Calu3 (cell line): ENCODE measurements at regions not wholly inside any gene's neighbourhood (a gene's known extent, or its start where the extent isn't known, plus 50 kb on each side); places are given as distances from the start of the nearest gene placed in this dataset.

Experiments
- BruUV-seq: library from RNA; stranded (reverse); fragments of 400-500 nt; replicated peaks from 2 replicates; lab custom pipeline; 2021; lab: Mats Ljungman, UMichigan
- CTCF ChIA-PET: fragments of 300-600 bp; sonication (Branson Sonifier 250); formaldehyde crosslinking; loops from one replicate; lab custom pipeline; 2022; ENCODE audit warnings: antibody characterized with exemption; lab: Charles Lee
- DNase-seq: peaks from one replicate; pipeline ENCODE4 v3.0.0; 2022
- H3K27ac Mint-ChIP-seq: one replicate; pipeline ENCODE4 v1.8.0; 2022; ENCODE audit warnings: mixed read lengths; ENCODE audit not compliant: unreplicated experiment
- H3K27me3 Mint-ChIP-seq: one replicate; pipeline ENCODE4 v1.8.0; 2022; ENCODE audit warnings: mixed read lengths; ENCODE audit not compliant: unreplicated experiment
- H3K36me3 Mint-ChIP-seq: one replicate; pipeline ENCODE4 v1.8.0; 2022; ENCODE audit warnings: mild to moderate bottlenecking, moderate library complexity, mixed read lengths; ENCODE audit not compliant: insufficient read depth, unreplicated experiment
- H3K4me1 Mint-ChIP-seq: one replicate; pipeline ENCODE4 v1.8.0; 2022; ENCODE audit warnings: mild to moderate bottlenecking, low read depth, mixed read lengths; ENCODE audit not compliant: unreplicated experiment
- H3K4me3 Mint-ChIP-seq: one replicate; pipeline ENCODE4 v1.8.0; 2022; ENCODE audit warnings: mild to moderate bottlenecking, low read depth, moderate library complexity, mixed read lengths; ENCODE audit not compliant: unreplicated experiment
- H3K9me3 Mint-ChIP-seq: one replicate; pipeline ENCODE4 v1.8.0; 2022; ENCODE audit warnings: low read depth, mixed read lengths; ENCODE audit not compliant: unreplicated experiment
- CTCF ChIP-seq: fragments of 200-600 bp; IDR thresholded peaks from one replicate; pipeline ENCODE4 v1.8.0; 2022; ENCODE audit warnings: antibody characterized with exemption; ENCODE audit not compliant: unreplicated experiment
- intact Hi-C: fragments of 100-400 bp; cut with micrococcal nuclease; formaldehyde crosslinking; loops from one replicate; pipeline ENCODE4 v1.10.0; 2022; ENCODE audit not compliant: unreplicated experiment

DNA sequence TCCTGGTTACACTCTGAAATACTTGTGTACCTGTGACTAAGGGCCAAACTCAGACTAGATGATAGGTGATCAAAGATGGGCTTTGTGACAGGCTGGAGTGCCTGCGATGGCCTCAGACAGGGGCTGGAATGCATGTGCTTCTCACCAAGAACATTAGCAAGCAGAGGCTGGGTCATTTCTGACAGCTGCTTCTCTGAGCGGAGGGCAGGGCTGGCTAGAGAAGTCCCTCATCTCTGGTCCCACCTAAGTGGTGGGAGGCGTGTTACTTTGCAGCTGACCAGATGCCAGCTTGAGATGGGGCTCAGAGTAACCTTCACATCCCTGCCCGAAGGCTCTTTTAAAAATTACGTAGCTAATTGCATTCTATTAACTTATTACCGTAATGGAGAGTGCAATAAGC lies 106.8 kb upstream of the RTL1 start:
- H3K27me3 Mint-ChIP-seq, result no peaks in the 10 kb centered on the region
- H3K36me3 Mint-ChIP-seq, result no peaks in the 10 kb centered on the region
- no peak for DNase-seq
- no peaks in the 10 kb centered on the region for H3K4me1 Mint-ChIP-seq
- intact Hi-C loops, result no loop called here
- no peak overlapping the region for H3K27ac Mint-ChIP-seq
- BruUV-seq, result no TSS peak
- TF ChIP-seq CTCF, result no peak
- no peak overlapping the region for H3K4me3 Mint-ChIP-seq
- CTCF ChIA-PET, result no interaction called here
- peaks cover 6% of the 10 kb centered on the region for H3K9me3 Mint-ChIP-seq

DNA sequence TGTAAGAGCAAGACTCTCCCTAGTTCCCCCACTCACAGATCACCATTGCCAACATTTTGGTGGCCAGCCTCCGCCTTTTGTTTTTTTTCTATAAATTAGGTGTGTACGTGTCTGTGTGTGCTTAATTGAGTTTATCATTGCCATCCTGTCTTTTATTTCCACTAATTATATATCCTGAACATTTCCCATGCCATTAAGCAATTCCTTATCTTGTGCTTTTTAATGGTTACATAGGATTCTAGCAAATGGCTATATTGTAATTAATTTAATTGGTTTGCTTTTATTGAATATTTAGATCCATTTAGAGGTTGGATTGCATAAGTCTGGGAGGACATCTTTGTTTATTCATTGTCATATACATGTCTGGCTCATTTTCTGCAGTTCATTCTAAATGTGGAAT lies 107.3 kb upstream of the RTL1 start:
- CTCF ChIA-PET, result no interaction called here
- H3K9me3 Mint-ChIP-seq, result peaks cover 6% of the 10 kb centered on the region
- H3K27me3 Mint-ChIP-seq, result no peaks in the 10 kb centered on the region
- no TSS peak for BruUV-seq
- no peak overlapping the region for H3K27ac Mint-ChIP-seq
- no peak overlapping the region for H3K4me3 Mint-ChIP-seq
- H3K4me1 Mint-ChIP-seq, result no peaks in the 10 kb centered on the region
- H3K36me3 Mint-ChIP-seq, result no peaks in the 10 kb centered on the region
- TF ChIP-seq CTCF, result no peak
- DNase-seq, result no peak
- intact Hi-C loops, result no loop called here

GRCh38 chr14:101017209-101017608 lies 113.7 kb upstream of the RTL1 start:
- Mint-ChIP-seq H3K4me1 (no peaks in the 10 kb centered on the region), H3K27ac (no peak overlapping the region), H3K27me3 (no peaks in the 10 kb centered on the region), H3K4me3 (no peak overlapping the region), H3K9me3 (no peaks in the 10 kb centered on the region), H3K36me3 (no peaks in the 10 kb centered on the region)
- BruUV-seq, result no TSS peak
- intact Hi-C loops, result no loop called here
- CTCF ChIA-PET, result no interaction called here
- TF ChIP-seq CTCF, result no peak
- DNase-seq, result no peak

DNA sequence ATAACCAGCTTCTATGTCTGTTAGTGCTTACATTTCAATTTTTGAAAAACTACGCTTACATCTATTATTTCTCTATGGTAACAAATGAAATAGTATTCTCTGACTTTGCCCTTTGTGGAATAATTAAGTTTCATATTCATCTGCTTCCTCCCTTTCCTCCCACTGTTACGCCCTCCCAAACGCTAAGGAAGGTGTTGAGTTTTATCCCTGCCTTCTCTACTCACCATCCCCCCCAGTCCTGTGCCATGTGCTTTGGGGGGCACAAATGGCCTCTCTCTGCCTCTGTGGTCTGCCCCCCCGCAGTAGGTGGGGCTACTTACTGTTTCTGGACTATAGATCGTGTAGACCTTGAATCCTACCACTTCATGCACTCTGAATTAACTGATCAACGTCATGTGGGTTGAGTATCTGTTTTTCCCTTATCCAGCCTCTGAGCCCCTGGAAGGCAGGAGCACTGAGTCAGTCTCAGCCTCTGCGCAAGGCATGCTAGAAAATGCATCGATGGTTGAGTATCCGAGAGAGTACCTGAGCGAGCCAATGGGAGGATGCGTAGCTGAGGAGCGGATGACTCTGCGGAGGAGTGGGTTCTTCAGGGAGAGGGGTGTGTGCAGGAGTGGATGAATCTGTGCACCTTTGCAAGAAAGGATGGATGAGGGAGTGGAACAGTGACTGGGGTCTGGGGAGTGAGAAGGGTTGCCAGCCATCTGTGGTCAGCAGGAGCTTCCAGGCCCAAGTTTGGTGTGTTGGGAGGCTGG lies 114.5 kb upstream of the RTL1 start:
- Mint-ChIP-seq H3K4me3 (no peak overlapping the region), H3K27me3 (no peaks in the 10 kb centered on the region), H3K36me3 (no peaks in the 10 kb centered on the region), H3K4me1 (no peaks in the 10 kb centered on the region), H3K27ac (no peak overlapping the region), H3K9me3 (no peaks in the 10 kb centered on the region)
- no peak for TF ChIP-seq CTCF
- CTCF ChIA-PET, result no interaction called here
- intact Hi-C loops, result no loop called here
- no TSS peak for BruUV-seq
- no peak for DNase-seq
